SJCRH30 (cell line): ENCODE measurements at regions not wholly inside any gene's neighbourhood (a gene's known extent, or its start where the extent isn't known, plus 50 kb on each side); places are given as distances from the start of the nearest gene placed in this dataset.

Experiments used
- DNase-seq, 2 experiments: peaks; one replicate each; pipeline ENCODE4 v3.0.0-alpha.2; 2015 to 2020
- H3K27ac ChIP-seq: fragments of 250-450 bp; sonication (Bioruptor Pico); 2 replicates; pipeline ENCODE4 v1.5.1; 2020; ENCODE audit warnings: mild to moderate bottlenecking, moderate library complexity
- H3K27me3 ChIP-seq: fragments of 250-450 bp; sonication (Bioruptor Pico); 2 replicates; pipeline ENCODE4 v1.5.1; 2020; ENCODE audit warnings: mild to moderate bottlenecking, moderate library complexity
- H3K36me3 ChIP-seq: fragments of 250-450 bp; sonication (Bioruptor Pico); 2 replicates; pipeline ENCODE4 v1.5.1; 2020; ENCODE audit warnings: mild to moderate bottlenecking, moderate library complexity
- H3K4me1 ChIP-seq: fragments of 250-450 bp; sonication (Bioruptor Pico); 2 replicates; pipeline ENCODE4 v1.5.1; 2020; ENCODE audit warnings: mild to moderate bottlenecking, moderate library complexity
- H3K4me3 ChIP-seq: fragments of 250-450 bp; sonication (Bioruptor Pico); 2 replicates; pipeline ENCODE4 v1.5.1; 2020; ENCODE audit warnings: mild to moderate bottlenecking, moderate library complexity
- H3K9me3 ChIP-seq: fragments of 250-450 bp; sonication (Bioruptor Pico); replicated peaks from 2 replicates; pipeline ENCODE4 v1.5.1; 2020; ENCODE audit warnings: mild to moderate bottlenecking, moderate library complexity

DNA sequence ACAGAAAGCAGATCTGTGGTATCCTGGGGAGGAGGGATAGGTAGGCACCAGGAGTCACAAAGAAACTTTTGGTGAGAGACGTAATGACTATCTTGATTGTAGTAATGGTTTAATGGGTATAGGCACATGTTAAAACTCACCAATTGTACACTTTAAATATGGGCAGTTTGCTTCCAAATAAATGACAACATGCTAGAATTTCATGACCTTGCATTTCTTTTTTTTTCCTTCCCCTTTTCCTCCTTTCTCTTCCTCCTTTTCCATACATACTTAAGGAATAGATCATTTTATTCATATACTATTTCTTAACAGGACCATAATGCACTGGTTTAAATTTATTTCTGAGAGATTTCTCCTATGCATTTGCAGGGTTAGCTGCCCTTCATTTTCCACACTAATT lies 341.8 kb downstream of the TMEM182 start:
- H3K4me1 ChIP-seq, result no peaks in the 10 kb centered on the region
- no peaks in the 10 kb centered on the region for H3K27me3 ChIP-seq
- no peaks in the 10 kb centered on the region for H3K9me3 ChIP-seq
- no peak overlapping the region for H3K4me3 ChIP-seq
- H3K36me3 ChIP-seq, result no peaks in the 10 kb centered on the region
- DNase-seq, result no peak
- H3K27ac ChIP-seq, result no peak overlapping the region

DNA sequence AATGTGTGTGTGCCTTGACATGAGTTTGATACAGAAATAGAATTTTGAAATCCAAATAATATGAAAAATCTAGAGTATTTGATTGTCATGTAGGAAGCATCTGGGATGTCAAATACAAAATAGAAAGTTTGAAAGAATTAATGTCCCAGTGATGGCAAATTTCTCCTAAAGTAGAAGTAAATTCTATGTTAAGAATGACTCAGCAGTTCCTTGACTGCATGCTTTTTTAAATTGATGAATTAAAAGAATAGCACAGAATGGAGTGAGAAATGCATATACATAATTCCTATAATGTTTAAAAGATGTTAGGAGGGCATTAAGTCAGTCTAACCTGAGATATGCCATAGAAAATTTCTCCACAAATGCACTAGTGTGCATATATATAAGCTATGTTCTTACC lies 357.5 kb downstream of the TMEM182 start:
- H3K27ac ChIP-seq, result no peak overlapping the region
- H3K4me3 ChIP-seq, result no peak overlapping the region
- no peaks in the 10 kb centered on the region for H3K9me3 ChIP-seq
- DNase-seq, result no peak
- no peaks in the 10 kb centered on the region for H3K4me1 ChIP-seq
- no peaks in the 10 kb centered on the region for H3K27me3 ChIP-seq
- H3K36me3 ChIP-seq, result no peaks in the 10 kb centered on the region

DNA sequence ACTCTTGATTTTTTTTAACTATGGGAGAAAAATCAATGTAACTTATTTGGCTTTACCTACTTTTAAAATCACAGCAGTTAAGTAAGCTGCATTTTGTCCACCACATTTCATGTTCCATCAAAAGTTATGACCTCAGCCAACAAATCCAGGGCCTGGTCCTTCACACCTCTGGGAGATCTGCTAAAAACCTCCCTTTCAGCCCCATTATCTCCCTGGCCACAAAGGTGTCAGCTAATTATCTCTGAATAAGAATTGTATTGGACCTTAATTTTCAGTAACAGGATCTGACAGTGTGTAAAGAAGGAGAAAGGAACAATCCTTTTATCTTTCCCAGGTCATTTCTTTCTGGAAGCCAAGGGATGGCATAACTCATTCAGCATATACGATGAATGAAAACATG lies 359.3 kb downstream of the TMEM182 start:
- H3K27me3 ChIP-seq, result no peaks in the 10 kb centered on the region
- DNase-seq, result no peak
- H3K36me3 ChIP-seq, result no peaks in the 10 kb centered on the region
- H3K27ac ChIP-seq, result no peak overlapping the region
- no peaks in the 10 kb centered on the region for H3K4me1 ChIP-seq
- H3K4me3 ChIP-seq, result no peak overlapping the region
- H3K9me3 ChIP-seq, result no peaks in the 10 kb centered on the region

GRCh38 chr2:103123516-103123915 lies 361.7 kb downstream of the TMEM182 start:
- H3K27ac ChIP-seq, result no peak overlapping the region
- H3K9me3 ChIP-seq, result no peaks in the 10 kb centered on the region
- no peak for DNase-seq
- H3K27me3 ChIP-seq, result no peaks in the 10 kb centered on the region
- no peak overlapping the region for H3K4me3 ChIP-seq
- no peaks in the 10 kb centered on the region for H3K4me1 ChIP-seq
- no peaks in the 10 kb centered on the region for H3K36me3 ChIP-seq

GRCh38 chr2:103130857-103131256 lies 369.0 kb downstream of the TMEM182 start:
- Histone ChIP-seq H3K27ac (no peak overlapping the region), H3K9me3 (no peaks in the 10 kb centered on the region; the same call in 1 of the 2 replicates), H3K27me3 (no peaks in the 10 kb centered on the region), H3K4me1 (no peaks in the 10 kb centered on the region), H3K36me3 (no peaks in the 10 kb centered on the region), H3K4me3 (no peak overlapping the region)
- no peak for DNase-seq

GRCh38 chr2:103132536-103133217 lies 370.8 kb downstream of the TMEM182 start:
- Histone ChIP-seq H3K4me3 (no peak overlapping the region), H3K36me3 (no peaks in the 10 kb centered on the region), H3K27ac (no peak overlapping the region), H3K4me1 (no peaks in the 10 kb centered on the region), H3K27me3 (no peaks in the 10 kb centered on the region), H3K9me3 (peaks cover 6% of the 10 kb centered on the region; the same call in 1 of the 2 replicates)
- DNase-seq, result peak in 1 of 2 experiments; percentile 21

GRCh38 chr2:103135679-103136078 lies 373.8 kb downstream of the TMEM182 start:
- Histone ChIP-seq H3K4me1 (no peaks in the 10 kb centered on the region), H3K36me3 (no peaks in the 10 kb centered on the region), H3K9me3 (peaks cover 6% of the 10 kb centered on the region; the same call in 1 of the 2 replicates), H3K27ac (no peak overlapping the region), H3K27me3 (no peaks in the 10 kb centered on the region; the same call in 1 of the 2 replicates), H3K4me3 (no peak overlapping the region)
- no peak for DNase-seq

GRCh38 chr2:103138123-103138901 lies 376.5 kb downstream of the TMEM182 start:
- H3K4me3 ChIP-seq, result no peak overlapping the region
- peaks cover 6% of the 10 kb centered on the region; the same call in 1 of the 2 replicates for H3K9me3 ChIP-seq
- no peak overlapping the region for H3K27ac ChIP-seq
- H3K36me3 ChIP-seq, result no peaks in the 10 kb centered on the region
- no peak for DNase-seq
- H3K27me3 ChIP-seq, result no peaks in the 10 kb centered on the region; the same call in 1 of the 2 replicates
- no peaks in the 10 kb centered on the region for H3K4me1 ChIP-seq

DNA sequence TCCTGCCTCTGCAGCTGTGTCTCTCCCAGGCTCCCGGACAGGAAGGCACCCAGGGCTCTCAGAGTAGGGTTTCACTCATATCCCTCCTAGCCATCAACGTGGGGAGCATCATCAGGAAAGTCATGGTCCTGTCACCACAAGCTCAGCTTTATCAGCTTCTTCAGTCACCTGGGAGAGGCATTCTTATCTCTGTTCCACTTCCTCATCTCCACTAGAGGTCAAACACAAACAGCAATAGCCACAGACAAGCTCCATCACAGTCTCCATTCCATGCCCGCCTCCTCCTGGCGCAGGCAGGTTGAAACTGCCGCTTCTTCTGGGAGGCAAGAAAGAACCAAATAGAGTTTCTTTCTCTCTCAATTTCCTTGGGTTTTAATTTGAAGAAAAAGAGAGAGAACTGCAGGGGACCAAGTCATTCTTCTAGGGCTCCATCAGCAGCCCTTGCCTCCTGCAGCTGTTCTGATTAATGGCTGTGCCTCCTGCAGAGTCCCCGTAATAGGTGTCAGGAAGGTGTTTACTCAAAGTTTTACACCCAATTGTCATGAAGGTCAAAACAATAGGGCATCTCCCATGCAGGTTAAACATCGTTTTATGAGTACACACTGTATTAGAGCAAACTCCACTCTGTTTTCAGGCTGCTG lies 377.9 kb downstream of the TMEM182 start:
- no peak overlapping the region for H3K4me3 ChIP-seq
- H3K9me3 ChIP-seq, result peaks cover 6% of the 10 kb centered on the region; the same call in 1 of the 2 replicates

DNA sequence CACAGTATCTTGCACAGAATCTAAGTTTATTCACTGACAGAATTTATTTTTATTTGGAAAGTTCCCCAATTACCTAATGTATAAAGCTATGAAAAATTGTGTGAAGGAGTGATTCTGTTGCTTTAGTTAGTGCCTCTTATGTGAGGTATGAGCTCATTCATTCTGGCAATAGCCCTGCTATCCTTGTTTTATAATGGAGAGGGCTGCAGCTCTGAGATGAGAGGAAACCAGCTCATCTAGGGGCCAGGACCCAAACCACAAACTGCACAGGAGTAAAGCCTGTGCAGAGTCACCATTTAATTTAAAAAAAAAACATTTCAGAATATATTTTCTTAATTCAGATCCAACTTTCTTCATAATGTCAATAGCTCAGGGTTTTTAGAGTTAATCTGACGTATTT lies 383.0 kb downstream of the TMEM182 start:
- Histone ChIP-seq H3K36me3 (no peaks in the 10 kb centered on the region), H3K4me3 (no peak overlapping the region), H3K9me3 (no peaks in the 10 kb centered on the region), H3K27ac (no peak overlapping the region), H3K4me1 (no peaks in the 10 kb centered on the region), H3K27me3 (no peaks in the 10 kb centered on the region; the same call in 1 of the 2 replicates)
- DNase-seq, result no peak

More for the DNA sequence above, 377.9 kb downstream of the TMEM182 start:
- no peak overlapping the region for H3K27ac ChIP-seq
- no peaks in the 10 kb centered on the region for H3K4me1 ChIP-seq
- DNase-seq, result no peak
- no peaks in the 10 kb centered on the region for H3K36me3 ChIP-seq
- H3K27me3 ChIP-seq, result no peaks in the 10 kb centered on the region; the same call in 1 of the 2 replicates

DNA sequence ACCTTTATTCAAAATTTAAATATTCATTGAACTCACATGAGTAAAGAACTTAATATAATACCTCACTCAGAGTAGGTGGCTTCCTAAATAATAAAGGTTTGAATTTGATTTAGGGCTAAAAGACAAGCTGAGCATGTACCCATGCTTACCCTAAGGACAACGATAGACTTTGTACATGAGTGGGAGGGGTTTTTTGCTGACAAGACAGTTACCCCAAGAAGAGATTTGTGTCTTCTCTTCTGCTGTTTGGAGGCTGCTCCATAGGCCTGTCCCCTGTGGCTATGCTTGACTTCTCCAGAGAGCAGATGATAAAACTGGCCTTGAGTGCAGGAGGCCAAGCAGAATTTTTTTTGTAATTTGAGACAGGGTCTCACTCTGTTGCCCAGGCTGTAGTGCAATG lies 383.9 kb downstream of the TMEM182 start:
- Histone ChIP-seq H3K27me3 (no peaks in the 10 kb centered on the region; the same call in 1 of the 2 replicates), H3K36me3 (no peaks in the 10 kb centered on the region), H3K4me3 (no peak overlapping the region), H3K27ac (no peak overlapping the region), H3K4me1 (no peaks in the 10 kb centered on the region), H3K9me3 (no peaks in the 10 kb centered on the region)
- DNase-seq, result no peak

DNA sequence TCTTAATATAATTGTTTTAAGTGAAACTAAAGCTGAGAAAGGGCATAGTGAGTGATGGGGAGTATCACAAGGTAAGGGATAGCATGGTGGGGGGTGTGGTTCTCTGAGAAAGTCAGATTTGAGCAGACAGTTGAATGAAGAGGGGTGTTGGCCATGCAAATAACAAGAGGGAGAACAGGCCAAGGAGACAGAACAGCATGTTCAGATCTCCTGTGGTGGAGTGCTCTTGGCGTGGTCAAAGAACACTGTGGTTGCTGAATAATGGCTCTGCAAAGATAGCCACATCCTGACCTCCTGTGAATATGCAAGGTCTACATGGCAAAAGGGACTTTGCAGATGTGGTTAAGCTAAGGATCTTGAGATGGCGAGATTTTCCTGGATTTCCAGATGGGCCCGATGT lies 389.2 kb downstream of the TMEM182 start:
- no peaks in the 10 kb centered on the region for H3K36me3 ChIP-seq
- no peak for DNase-seq
- H3K9me3 ChIP-seq, result no peaks in the 10 kb centered on the region
- no peaks in the 10 kb centered on the region for H3K27me3 ChIP-seq
- H3K4me3 ChIP-seq, result no peak overlapping the region
- H3K4me1 ChIP-seq, result no peaks in the 10 kb centered on the region
- no peak overlapping the region for H3K27ac ChIP-seq

DNA sequence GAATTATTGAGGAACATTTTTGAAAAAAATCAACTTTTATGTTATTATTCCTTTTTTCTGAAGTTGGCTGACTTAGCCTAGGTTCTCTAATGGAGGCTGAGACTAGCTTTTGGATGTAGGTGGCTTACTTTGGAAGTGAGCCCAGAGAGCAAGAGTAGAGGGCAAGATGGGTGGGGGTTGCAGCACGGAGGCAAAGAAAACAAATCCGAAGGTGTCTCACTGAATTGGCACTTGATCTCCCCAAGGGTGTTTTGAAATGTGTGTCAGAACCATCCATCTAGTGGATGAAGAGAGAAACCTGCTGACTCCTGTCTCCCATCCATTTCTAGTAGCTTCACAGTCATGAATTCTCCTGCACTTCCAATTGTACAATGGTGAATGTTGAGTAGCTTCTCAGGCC lies 390.7 kb downstream of the TMEM182 start:
- no peak for DNase-seq
- no peak overlapping the region for H3K4me3 ChIP-seq
- no peak overlapping the region for H3K27ac ChIP-seq
- no peaks in the 10 kb centered on the region for H3K9me3 ChIP-seq
- H3K36me3 ChIP-seq, result no peaks in the 10 kb centered on the region
- H3K4me1 ChIP-seq, result no peaks in the 10 kb centered on the region
- H3K27me3 ChIP-seq, result no peaks in the 10 kb centered on the region

DNA sequence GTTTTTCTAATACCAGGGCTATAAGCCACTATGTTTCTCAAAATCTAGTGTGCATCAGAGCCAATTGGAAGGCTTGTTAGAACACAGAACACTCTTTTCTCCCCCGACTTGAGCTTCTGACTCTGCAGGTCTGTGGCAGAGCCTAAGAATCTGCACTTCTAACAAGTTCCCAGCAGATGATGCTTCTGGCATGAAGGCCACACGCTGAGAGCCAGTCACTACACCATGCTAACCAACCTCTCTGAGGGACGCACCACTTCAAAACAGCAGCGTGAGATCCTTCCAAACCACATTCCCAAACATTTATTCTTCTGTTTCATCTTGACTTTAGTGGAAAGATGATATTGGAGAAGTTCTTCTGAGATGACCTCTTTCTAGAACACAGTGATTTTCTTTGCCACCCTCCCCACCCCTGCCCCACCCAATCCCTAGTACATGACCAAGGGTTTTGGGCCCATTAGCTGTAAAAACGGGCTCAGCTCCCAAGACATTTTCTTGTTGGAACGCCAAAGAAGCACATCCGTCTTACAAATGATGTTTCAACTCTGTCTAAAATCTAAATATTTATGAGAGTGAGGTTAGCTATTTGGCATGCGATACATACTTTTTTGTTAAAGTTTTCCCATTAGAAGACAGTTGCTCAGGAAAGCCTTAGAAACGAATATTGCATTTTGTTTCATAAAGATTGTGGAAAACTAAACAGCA lies 391.9 kb downstream of the TMEM182 start:
- Histone ChIP-seq H3K4me1 (no peaks in the 10 kb centered on the region), H3K36me3 (no peaks in the 10 kb centered on the region), H3K4me3 (no peak overlapping the region), H3K27ac (no peak overlapping the region), H3K27me3 (no peaks in the 10 kb centered on the region), H3K9me3 (no peaks in the 10 kb centered on the region)
- no peak for DNase-seq

DNA sequence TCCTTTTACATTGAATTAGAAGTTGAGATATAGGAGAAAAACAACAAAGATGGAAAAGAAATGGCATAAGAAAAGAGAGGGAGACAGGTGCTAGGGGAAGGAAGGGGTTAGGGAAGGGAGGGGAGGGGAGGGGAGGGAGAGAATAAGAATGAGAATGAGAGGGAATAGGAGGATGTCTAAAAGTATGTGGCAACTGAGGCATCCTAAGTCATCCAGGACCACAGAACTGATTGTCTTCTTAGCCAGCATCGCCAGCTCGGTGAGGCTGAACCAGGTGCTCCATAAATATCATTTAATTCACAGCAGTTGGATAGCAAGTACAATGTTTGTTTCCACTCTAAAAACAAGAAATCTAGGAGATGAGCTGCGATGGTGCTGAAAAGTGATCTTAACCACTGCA lies 393.5 kb downstream of the TMEM182 start:
- H3K27ac ChIP-seq, result no peak overlapping the region
- no peaks in the 10 kb centered on the region for H3K4me1 ChIP-seq
- no peaks in the 10 kb centered on the region for H3K9me3 ChIP-seq
- H3K36me3 ChIP-seq, result no peaks in the 10 kb centered on the region
- no peaks in the 10 kb centered on the region for H3K27me3 ChIP-seq
- no peak overlapping the region for H3K4me3 ChIP-seq
- DNase-seq, result no peak
